HepG2 (cell line): ENCODE measurements at regions not wholly inside any gene's neighbourhood (a gene's known extent, or its start where the extent isn't known, plus 50 kb on each side); places are given as distances from the start of the nearest gene placed in this dataset.

Experiments used
- ATAC-seq: fragments of 200-7000 bp; cut with Tn5 transposase; 3 replicates; pipeline ENCODE4 v1.9.1; 2020; ENCODE audit warnings: mild to moderate bottlenecking, moderate library complexity
- BruUV-seq: library from RNA; stranded (reverse); fragments of 400-500 nt; replicated peaks from 2 replicates; lab custom pipeline; 2021; lab: Mats Ljungman, UMichigan
- CTCF ChIA-PET: fragments of 300-600 bp; formaldehyde crosslinking; extraction: SDS; loops from one replicate; lab custom pipeline; 2021; ENCODE audit warnings: low total read pairs, inconsistent platforms, low intra/inter-chr PET ratio; lab: Yijun Ruan, JAX
- POLR2A ChIA-PET: fragments of 350-600 bp; sonication (Branson Sonifier 250); formaldehyde crosslinking; loops from one replicate; lab custom pipeline; 2020; ENCODE audit warnings: antibody characterized with exemption, inconsistent platforms; lab: Yijun Ruan, JAX
- DNase-seq: peaks from one replicate; pipeline ENCODE4 v3.0.0-alpha.2; 2015; ENCODE audit warnings: low spot score
- FAIRE-seq: peaks from 3 replicates; lab custom pipeline; 2011; peaks lifted over from hg19 to GRCh38; lab: Jason Lieb, UNC
- H2AFZ ChIP-seq: one replicate; pipeline ENCODE4 v1.6.1; 2011; ENCODE audit warnings: low read length, inconsistent platforms
- H3K27ac ChIP-seq: fragments of 300-600 bp; 3 replicates; pipeline ENCODE4 v1.8.0; 2011; ENCODE audit warnings: mixed run types, mild to moderate bottlenecking, mixed read lengths, low read length, inconsistent platforms; ENCODE audit not compliant: insufficient read depth; ENCODE audit errors: extremely low read length
- H3K27me3 ChIP-seq, 2 experiments: fragments of 200-600 bp in 1 of 2; 2 replicates in 1 of 2; 3 replicates in 1 of 2; pipeline versions ENCODE4 v1.6.0 to v1.8.0; 2011; ENCODE audit warnings: low read length in 2 of 2, mild to moderate bottlenecking in 2 of 2, moderate library complexity in 2 of 2, inconsistent platforms in 1 of 2; ENCODE audit not compliant: insufficient read depth in 2 of 2, control insufficient read depth in 1 of 2
- H3K36me3 ChIP-seq, 2 experiments: fragments of 200-600 bp in 1 of 2; replicated peaks in 1 of 2; 2 replicates in 1 of 2; 3 replicates in 1 of 2; pipeline versions ENCODE4 v1.5.1 to v1.8.0; 2011; ENCODE audit warnings: low read length in 2 of 2, inconsistent platforms in 1 of 2; ENCODE audit not compliant: insufficient read depth in 2 of 2, control insufficient read depth in 1 of 2
- H3K4me1 ChIP-seq: 2 replicates; pipeline ENCODE4 v1.5.1; 2012; ENCODE audit warnings: low read length, inconsistent platforms; ENCODE audit not compliant: insufficient read depth
- H3K4me2 ChIP-seq: 2 replicates; pipeline ENCODE4 v1.6.0; 2011; ENCODE audit warnings: low read depth, low read length, inconsistent platforms
- H3K4me3 ChIP-seq, 3 experiments: fragments of 200-600 bp in 1 of 3; sonication (generic), shearing (Covaris generic) in 1 of 3; replicated peaks in 1 of 3; 2 replicates each; pipeline ENCODE4 v1.5.1; 2011 to 2016; ENCODE audit warnings: low read length in 3 of 3, inconsistent platforms in 2 of 3, low read depth in 2 of 3, mild to moderate bottlenecking in 2 of 3, control low read depth in 1 of 3, mixed read lengths in 1 of 3; ENCODE audit not compliant: insufficient read depth in 1 of 3
- H3K79me2 ChIP-seq: one replicate; pipeline ENCODE4 v1.6.1; 2011; ENCODE audit warnings: low read length, inconsistent platforms; ENCODE audit not compliant: insufficient read depth
- H3K9ac ChIP-seq: 2 replicates; pipeline ENCODE4 v1.6.0; 2011; ENCODE audit warnings: mild to moderate bottlenecking, low read depth, low read length, inconsistent platforms; ENCODE audit not compliant: insufficient read depth
- H3K9me3 ChIP-seq: 2 replicates; pipeline ENCODE4 v1.5.1; 2012; ENCODE audit warnings: mild to moderate bottlenecking, low read length
- H4K20me1 ChIP-seq: 2 replicates; pipeline ENCODE4 v1.6.0; 2011; ENCODE audit warnings: inconsistent platforms, mild to moderate bottlenecking, low read length, moderate library complexity; ENCODE audit not compliant: insufficient read depth
- AKAP8 ChIP-seq: sonication (generic); formaldehyde crosslinking; IDR thresholded peaks from 2 replicates; pipeline ENCODE4 v1.5.1; 2020; ENCODE audit warnings: mild to moderate bottlenecking, missing genetic modification reagents
- ERF ChIP-seq: IDR thresholded peaks from 2 replicates; pipeline ENCODE4 v1.6.1; 2018; ENCODE audit warnings: missing biosample characterization, missing genetic modification reagents
- FOXA1 ChIP-seq, 2 experiments: fragments of 450-650 bp in 1 of 2; sonication (generic) in 1 of 2; formaldehyde crosslinking in 1 of 2; IDR thresholded peaks; 2 replicates each; pipeline versions ENCODE4 v1.4.0 to v1.6.1; 2016 to 2020; ENCODE audit warnings: missing genetic modification reagents in 1 of 2
- FOXA3 ChIP-seq: IDR thresholded peaks from 2 replicates; pipeline ENCODE4 v1.6.1; 2016; ENCODE audit warnings: missing genetic modification reagents, missing compliant biosample characterization
- FOXP1 ChIP-seq, 2 experiments: fragments of 450-650 bp in 1 of 2; IDR thresholded peaks; 2 replicates each; pipeline ENCODE4 v1.6.1; 2017 to 2018; ENCODE audit warnings: antibody characterized with exemption in 1 of 2
- NFYB ChIP-seq: sonication (generic); formaldehyde crosslinking; IDR thresholded peaks from 2 replicates; pipeline ENCODE4 v1.4.0; 2020; ENCODE audit warnings: missing genetic modification reagents
- NFYC ChIP-seq: IDR thresholded peaks from 2 replicates; pipeline ENCODE4 v1.6.1; 2016; ENCODE audit warnings: missing genetic modification reagents, missing compliant biosample characterization
- POLR2G ChIP-seq: fragments of 200-400 bp; formaldehyde crosslinking; IDR thresholded peaks from 2 replicates; pipeline ENCODE4 v1.6.1; 2018; ENCODE audit warnings: mild to moderate bottlenecking, low read depth, low read length, moderate library complexity
- SCMH1 ChIP-seq: sonication (generic); formaldehyde crosslinking; IDR thresholded peaks from 2 replicates; pipeline ENCODE4 v1.9.0; 2021; ENCODE audit warnings: missing genetic modification reagents, mild to moderate bottlenecking, borderline replicate concordance
- SP140L ChIP-seq: sonication (generic); formaldehyde crosslinking; IDR thresholded peaks from 2 replicates; pipeline ENCODE4 v1.4.0; 2020; ENCODE audit warnings: missing genetic modification reagents, borderline replicate concordance
- ZNF841 ChIP-seq: sonication (generic); formaldehyde crosslinking; IDR thresholded peaks from 2 replicates; pipeline ENCODE4 v1.8.1; 2023; ENCODE audit warnings: missing genetic modification reagents, borderline replicate concordance
- ZNF878 ChIP-seq: sonication (generic); formaldehyde crosslinking; IDR thresholded peaks from 2 replicates; pipeline ENCODE4 v1.8.1; 2023; ENCODE audit warnings: mild to moderate bottlenecking, missing genetic modification reagents, moderate library complexity
- WGBS: methylation state at CpG from one replicate; pipeline ENCODE4 v1.1.6; 2017; ENCODE audit warnings: low lambda C conversion rate; 5-methylcytosine and 5-hydroxymethylcytosine counted together
- in situ Hi-C: cut with HindIII; loops from 2 replicates; pipeline ENCODE4 v1.10.0; 2017; ENCODE audit warnings: low pct_unique_long_range_greater_than_20kb; ENCODE audit not compliant: extremely low pct_ligation_motif_present
- intact Hi-C: fragments of 100-400 bp; cut with micrococcal nuclease; formaldehyde crosslinking; loops from one replicate; pipeline ENCODE4 v1.10.0; 2022; ENCODE audit not compliant: unreplicated experiment

- H3K4me3 ChIP-seq = no peak overlapping the region
- POLR2A ChIA-PET = no interaction called here
- FAIRE-seq = no peak
- no peaks in the 10 kb centered on the region for H3K36me3 ChIP-seq
- peak; percentile 39; the same call in 1 of the 2 replicates for TF ChIP-seq NFYB (CRISPR knock-in tag)
- peak; percentile 27; the same call in 1 of the 2 replicates for TF ChIP-seq NFYC (CRISPR knock-in tag)
- no peak for TF ChIP-seq POLR2G
- H3K9ac ChIP-seq = no peak overlapping the region
- CTCF ChIA-PET = no interaction called here
- no peak overlapping the region for H3K4me2 ChIP-seq
- no peaks in the 10 kb centered on the region; the same call in 1 of the 2 replicates for H4K20me1 ChIP-seq
- H3K27ac ChIP-seq = no peak overlapping the region
- no peaks in the 10 kb centered on the region for H3K79me2 ChIP-seq
- 57% methylated on average over 8 of the region's 9 CpGs for WGBS
- in situ Hi-C loops (no loop called here), intact Hi-C loops (no loop called here)
- H3K4me1 ChIP-seq = no peaks in the 10 kb centered on the region
- no peak for DNase-seq
- H3K9me3 ChIP-seq = no peaks in the 10 kb centered on the region
- BruUV-seq = no TSS peak
- H2AFZ ChIP-seq = no peak overlapping the region
- peaks cover 4 to 52% of the 10 kb centered on the region in 2 experiments; a peak in 3 of 5 replicates for H3K27me3 ChIP-seq
- ATAC-seq = no peak
These were observed 199.3 kb downstream of the TFAP2C start for GRCh38 chr20:56828402-56828801.

- in situ Hi-C loops = no loop called here
- Histone ChIP-seq H3K27me3 (peaks cover 4 to 58% of the 10 kb centered on the region in 2 experiments; a peak in 3 of 5 replicates), H3K4me1 (no peaks in the 10 kb centered on the region), H3K4me3 (no peak overlapping the region), H4K20me1 (no peaks in the 10 kb centered on the region), H3K4me2 (no peak overlapping the region), H2AFZ (no peak overlapping the region), H3K36me3 (no peaks in the 10 kb centered on the region), H3K79me2 (no peaks in the 10 kb centered on the region), H3K27ac (no peak overlapping the region), H3K9ac (no peak overlapping the region), H3K9me3 (no peaks in the 10 kb centered on the region)
- BruUV-seq = no TSS peak
- ChIA-PET CTCF (no interaction called here), POLR2A (no interaction called here)
- peak; percentile 32 for DNase-seq
- intact Hi-C loops = no loop called here
- FAIRE-seq = no peak
- WGBS = 9% methylated on average over 17 of the region's 17 CpGs
- ATAC-seq = peak; percentile 62
- no peak for TF ChIP-seq ZNF878 (CRISPR knock-in tag)
- no peak for TF ChIP-seq ZNF841 (CRISPR knock-in tag)
- no peak for TF ChIP-seq ERF (CRISPR knock-in tag)
- no peak for TF ChIP-seq SCMH1 (CRISPR knock-in tag)
- TF ChIP-seq FOXA3 (CRISPR knock-in tag) = peak; percentile 20; the same call in 1 of the 2 replicates
- no peak for TF ChIP-seq FOXP1 (IDR thresholded peaks at IDR 0.05)
- TF ChIP-seq FOXP1 (CRISPR knock-in tag; IDR thresholded peaks at IDR 0.05) = no peak
- TF ChIP-seq FOXA1 (IDR thresholded peaks at IDR 0.05) = no peak
- peak; percentile 73 for TF ChIP-seq FOXA1 (CRISPR knock-in tag; IDR thresholded peaks at IDR 0.05)
- no peak for TF ChIP-seq SP140L
- TF ChIP-seq AKAP8 (CRISPR knock-in tag) = no peak
These were observed 200.8 kb downstream of the TFAP2C start for GRCh38 chr20:56829788-56830385.
